ENCODE measurements at regions not wholly inside any gene's neighbourhood (a gene's known extent, or its start where the extent isn't known, plus 50 kb on each side); places are given as distances from the start of the nearest gene placed in this dataset.

DNA sequence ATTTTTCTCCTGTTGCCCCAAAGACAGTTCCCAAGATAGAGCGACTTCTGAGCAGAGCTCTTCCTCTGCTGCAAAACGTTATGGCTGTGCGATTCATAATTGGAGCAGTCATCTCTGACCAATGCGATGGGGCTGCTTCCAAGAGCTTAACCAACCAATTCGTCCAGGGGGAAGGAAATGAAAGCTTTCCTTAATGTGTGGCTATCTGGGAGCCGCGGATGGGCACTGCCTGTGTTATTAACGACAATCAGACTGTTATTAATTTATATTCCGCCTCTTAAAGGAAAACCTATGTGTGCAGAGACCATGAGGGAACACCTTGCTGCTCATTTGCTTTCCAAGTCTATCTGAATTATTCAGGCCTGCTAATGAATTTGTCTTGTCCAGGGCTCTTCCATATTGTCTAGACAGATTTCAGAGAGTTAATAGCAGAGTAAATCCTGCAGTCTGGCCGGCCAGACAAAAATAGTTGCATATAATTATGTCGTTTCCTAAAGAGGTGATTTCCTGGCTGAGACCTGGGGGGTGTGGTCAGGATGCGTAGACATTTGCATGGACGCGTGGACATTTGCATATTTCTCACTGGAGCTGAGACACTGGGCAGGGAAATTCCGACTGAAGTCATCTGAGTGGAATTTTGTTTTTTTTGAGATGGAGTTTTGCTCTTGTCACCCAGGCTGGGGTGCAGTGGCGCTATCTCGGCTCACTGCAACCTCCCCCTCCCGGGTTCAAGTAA, 135.4 kb downstream of the HMX1 start:
- ChIA-PET POLR2A (no interaction called here), CTCF (no interaction called here)

DNA sequence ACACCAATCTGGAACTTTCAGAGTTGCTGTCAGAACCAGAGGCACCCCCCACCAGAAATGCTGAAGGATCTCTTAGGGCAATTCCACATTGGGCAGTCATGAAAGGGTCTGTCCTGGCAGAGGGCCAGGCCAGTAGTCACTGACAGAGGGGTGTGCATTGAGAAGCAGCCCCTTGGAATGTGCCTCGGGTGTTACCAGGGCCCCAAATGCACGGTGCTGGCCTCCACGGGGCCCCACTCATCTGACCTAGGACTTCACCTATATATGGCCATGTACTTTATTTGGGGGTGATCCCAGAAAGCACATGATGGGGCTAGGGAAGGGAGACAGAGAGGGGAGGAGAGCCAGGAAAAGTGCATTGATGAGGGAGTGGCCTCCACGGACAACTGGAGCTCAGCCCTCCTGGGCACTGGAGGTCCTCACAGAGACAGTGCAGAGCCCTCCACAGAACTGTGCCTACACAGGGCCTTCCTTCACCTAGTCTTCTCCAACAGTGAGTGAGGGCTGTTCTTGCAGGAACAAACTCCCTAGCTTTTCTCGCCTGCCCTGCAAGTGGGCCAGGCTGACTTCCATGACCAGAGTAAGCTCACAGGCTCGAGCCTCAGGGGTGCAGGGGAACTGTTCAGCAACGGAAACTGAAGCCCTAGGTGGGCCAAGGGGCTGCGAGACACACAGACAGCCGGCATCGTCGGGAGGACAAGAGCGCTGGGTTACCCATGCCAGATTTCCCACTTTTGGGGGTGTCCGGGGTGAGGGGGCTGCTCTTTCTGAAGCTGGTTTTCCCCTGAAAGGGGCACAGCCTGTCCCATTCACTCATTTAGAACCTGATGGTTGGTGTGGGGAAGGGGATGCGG, 136.2 kb downstream of the HMX1 start:
- no peak for DNase-seq (ENCODE audit: extremely low spot score)
- TF ChIP-seq L3MBTL2 (conservative IDR thresholded peaks at IDR 0.05) (no peak), FOXM1 (IDR thresholded peaks at IDR 0.05; ENCODE audit: borderline replicate concordance) (no peak), PKNOX1 (IDR thresholded peaks at IDR 0.05) (no peak), ZNF384 (IDR thresholded peaks at IDR 0.05) (no peak), BHLHE40 (IDR thresholded peaks at IDR 0.05; ENCODE audit: borderline replicate concordance) (no peak), CTBP1 (IDR thresholded peaks at IDR 0.05; ENCODE audit: borderline replicate concordance) (no peak), FOXK2 (IDR thresholded peaks at IDR 0.05) (no peak)
- CTCF ChIA-PET, result no interaction called here
- POLR2A ChIA-PET, result no interaction called here

More for the DNA sequence above, 135.4 kb downstream of the HMX1 start:
- DNase-seq (ENCODE audit: extremely low spot score), result no peak
- TF ChIP-seq LEF1 (IDR thresholded peaks at IDR 0.05; ENCODE audit: borderline replicate concordance), result no peak
- TF ChIP-seq BHLHE40 (IDR thresholded peaks at IDR 0.05; ENCODE audit: borderline replicate concordance), result no peak
- no peak for TF ChIP-seq TARDBP (IDR thresholded peaks at IDR 0.05)
- no peak for TF ChIP-seq SP1 (IDR thresholded peaks at IDR 0.05)
- TF ChIP-seq L3MBTL2 (conservative IDR thresholded peaks at IDR 0.05), result no peak
- TF ChIP-seq PKNOX1 (IDR thresholded peaks at IDR 0.05), result no peak
- no peak for TF ChIP-seq FOXA1 (IDR thresholded peaks at IDR 0.05)
- no peak for TF ChIP-seq ELF4 (IDR thresholded peaks at IDR 0.05)
- TF ChIP-seq NFRKB (IDR thresholded peaks at IDR 0.05), result no peak
- no peak for TF ChIP-seq CTBP1 (IDR thresholded peaks at IDR 0.05; ENCODE audit: borderline replicate concordance)
- TF ChIP-seq ARNT (IDR thresholded peaks at IDR 0.05), result no peak
- TF ChIP-seq FOXK2 (IDR thresholded peaks at IDR 0.05), result no peak
- no peak for TF ChIP-seq HDGF (IDR thresholded peaks at IDR 0.05; ENCODE audit: borderline replicate concordance)
- no peak for TF ChIP-seq ZNF384 (IDR thresholded peaks at IDR 0.05)
- no peak for TF ChIP-seq FOXM1 (IDR thresholded peaks at IDR 0.05; ENCODE audit: borderline replicate concordance)

DNA sequence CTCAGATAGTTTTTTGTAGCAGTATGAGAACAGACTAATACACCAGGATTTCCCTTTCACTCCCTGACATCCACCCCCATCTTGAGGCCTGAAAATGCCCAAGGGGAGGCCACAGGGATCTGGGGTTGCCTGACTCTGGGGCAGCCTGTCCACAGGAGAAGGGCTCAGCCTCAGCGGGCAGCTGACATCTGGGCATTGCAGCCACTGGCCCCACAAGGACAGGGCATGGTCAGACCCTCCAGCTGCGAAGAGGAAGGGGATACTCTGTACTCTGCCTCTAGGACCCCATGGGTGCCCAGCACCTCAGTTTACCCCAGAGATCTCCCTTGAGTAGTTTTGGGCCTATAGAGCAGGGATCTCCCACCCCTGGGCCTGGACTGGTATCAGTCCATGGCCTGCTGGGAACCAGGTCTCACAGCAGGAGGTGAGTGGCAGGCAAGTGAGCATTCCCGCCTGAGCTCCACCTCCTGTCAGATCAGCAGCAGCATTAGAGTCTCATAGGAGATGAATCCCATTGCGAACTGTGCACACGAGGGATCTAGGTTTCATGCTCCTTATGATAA, 138.9 kb downstream of the HMX1 start:
- TF ChIP-seq TARDBP (IDR thresholded peaks at IDR 0.05), result no peak
- TF ChIP-seq NFRKB (IDR thresholded peaks at IDR 0.05), result no peak
- TF ChIP-seq FOXK2 (IDR thresholded peaks at IDR 0.05), result no peak
- no peak for TF ChIP-seq HDGF (IDR thresholded peaks at IDR 0.05; ENCODE audit: borderline replicate concordance)
- TF ChIP-seq ZNF384 (IDR thresholded peaks at IDR 0.05), result no peak
- no peak for TF ChIP-seq SP1 (IDR thresholded peaks at IDR 0.05)
- TF ChIP-seq SUZ12 (IDR thresholded peaks at IDR 0.05), result no peak
- POLR2A ChIA-PET, result interaction anchor here (1.0 kb wide), 1 partner anchor 12 kb away, joined by 3 read pairs; no protein-coding TSS in a partner anchor
- CTCF ChIA-PET, result no interaction called here
- no peak for DNase-seq (ENCODE audit: extremely low spot score)

- DNase-seq (ENCODE audit: extremely low spot score), result no peak
- CTCF ChIA-PET, result no interaction called here
- POLR2A ChIA-PET, result interaction anchor here (1.0 kb wide), 1 partner anchor 12 kb away, joined by 3 read pairs; no protein-coding TSS in a partner anchor
- no peak for TF ChIP-seq SUZ12 (IDR thresholded peaks at IDR 0.05)
- TF ChIP-seq SP1 (IDR thresholded peaks at IDR 0.05), result no peak
- no peak for TF ChIP-seq FOXA1 (IDR thresholded peaks at IDR 0.05)
- no peak for TF ChIP-seq FOXK2 (IDR thresholded peaks at IDR 0.05)
- no peak for TF ChIP-seq LEF1 (IDR thresholded peaks at IDR 0.05; ENCODE audit: borderline replicate concordance)
- no peak for TF ChIP-seq TARDBP (IDR thresholded peaks at IDR 0.05)
- TF ChIP-seq NFRKB (IDR thresholded peaks at IDR 0.05), result no peak
- no peak for TF ChIP-seq ELF4 (IDR thresholded peaks at IDR 0.05)
Observed at GRCh38 chr4:8732092-8732491, 139.5 kb downstream of the CPZ start.

- POLR2A ChIA-PET, result no interaction called here
Observed at GRCh38 chr4:8731364-8731763, 138.8 kb downstream of the CPZ start.

More at GRCh38 chr4:8731364-8731763, 138.8 kb downstream of the CPZ start:
- CTCF ChIA-PET, result no interaction called here
- DNase-seq (ENCODE audit: extremely low spot score), result no peak
- TF ChIP-seq CTBP1 (IDR thresholded peaks at IDR 0.05; ENCODE audit: borderline replicate concordance), result no peak
- TF ChIP-seq LEF1 (IDR thresholded peaks at IDR 0.05; ENCODE audit: borderline replicate concordance), result no peak
- TF ChIP-seq FOXM1 (IDR thresholded peaks at IDR 0.05; ENCODE audit: borderline replicate concordance), result no peak
- no peak for TF ChIP-seq HDGF (IDR thresholded peaks at IDR 0.05; ENCODE audit: borderline replicate concordance)
- TF ChIP-seq NFRKB (IDR thresholded peaks at IDR 0.05), result no peak
- no peak for TF ChIP-seq ARNT (IDR thresholded peaks at IDR 0.05)
- no peak for TF ChIP-seq PKNOX1 (IDR thresholded peaks at IDR 0.05)
- TF ChIP-seq SP1 (IDR thresholded peaks at IDR 0.05), result no peak
- no peak for TF ChIP-seq FOXA1 (IDR thresholded peaks at IDR 0.05)
- TF ChIP-seq TARDBP (IDR thresholded peaks at IDR 0.05), result no peak
- no peak for TF ChIP-seq BHLHE40 (IDR thresholded peaks at IDR 0.05; ENCODE audit: borderline replicate concordance)
- no peak for TF ChIP-seq L3MBTL2 (conservative IDR thresholded peaks at IDR 0.05)
- no peak for TF ChIP-seq ELF4 (IDR thresholded peaks at IDR 0.05)
- TF ChIP-seq ZNF384 (IDR thresholded peaks at IDR 0.05), result no peak
- no peak for TF ChIP-seq FOXK2 (IDR thresholded peaks at IDR 0.05)
